ENCODE measurements at regions not wholly inside any gene's neighbourhood (a gene's known extent, or its start where the extent isn't known, plus 50 kb on each side); places are given as distances from the start of the nearest gene placed in this dataset.
"Not testable (repeated sequence)": the region's sequence is repeated elsewhere in the genome, so short reads cannot be mapped to it uniquely, and the experiment has no call there.

DNA sequence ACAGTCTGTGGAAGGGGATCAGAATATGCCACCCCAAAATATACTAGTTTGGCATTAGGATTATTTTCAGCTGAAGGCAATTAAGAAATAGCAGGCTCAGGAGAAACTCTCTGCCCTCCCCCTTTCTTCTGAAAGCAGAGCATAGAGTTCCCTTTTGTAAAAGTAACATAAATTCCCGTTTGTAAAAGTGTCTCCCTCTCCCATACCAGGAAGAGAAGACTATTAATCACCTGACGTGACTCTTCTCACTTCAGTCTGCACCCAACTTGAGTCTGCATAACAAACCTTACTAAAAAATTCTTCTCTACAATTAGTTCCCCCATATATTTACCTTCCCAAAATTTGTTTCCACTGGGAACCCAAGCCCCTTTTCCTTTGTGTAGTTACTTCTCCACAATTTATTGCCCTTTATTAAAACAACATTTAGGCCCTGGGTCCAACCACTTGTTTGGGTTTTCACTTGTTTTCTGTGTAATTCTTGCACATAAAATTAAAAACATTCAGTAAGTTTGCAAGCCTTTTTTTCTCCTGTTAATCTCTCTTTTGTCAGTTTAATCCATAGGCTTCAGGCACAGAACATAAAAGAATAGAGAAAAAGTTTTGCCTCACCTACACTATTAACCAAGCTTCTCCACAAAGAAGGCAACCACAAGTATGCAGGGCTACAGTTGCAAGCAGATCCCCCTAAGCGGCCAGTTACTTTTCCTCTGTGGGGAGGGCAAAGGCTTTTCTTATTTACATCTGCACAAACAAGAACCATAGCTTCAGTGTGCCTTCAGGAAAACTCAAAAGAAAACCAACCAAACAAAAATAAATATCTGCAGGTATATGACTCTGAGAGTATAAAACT is 73.8 kb upstream of the EPCAM start:
- DNase-seq: no peak

DNA sequence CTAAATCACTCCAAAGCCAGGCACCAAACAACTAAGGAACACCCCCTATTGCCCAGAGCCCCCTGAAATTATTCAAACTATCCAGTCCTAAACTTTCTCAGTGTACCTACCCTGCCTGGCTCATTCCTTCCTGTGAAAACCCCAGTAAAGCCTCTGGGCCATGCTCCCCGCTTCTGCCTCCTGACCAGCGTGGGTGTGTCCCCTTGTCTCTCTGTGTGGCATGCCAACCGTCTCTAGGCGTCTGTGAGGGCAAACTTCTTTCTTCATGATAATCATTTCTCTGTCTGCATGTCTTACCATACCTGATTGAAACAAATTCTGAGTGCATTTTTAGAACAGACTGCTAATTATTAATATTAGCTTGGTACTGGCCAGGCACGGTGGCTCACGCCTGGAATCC is 75.1 kb upstream of the EPCAM start:
- DNase-seq: no peak

DNA sequence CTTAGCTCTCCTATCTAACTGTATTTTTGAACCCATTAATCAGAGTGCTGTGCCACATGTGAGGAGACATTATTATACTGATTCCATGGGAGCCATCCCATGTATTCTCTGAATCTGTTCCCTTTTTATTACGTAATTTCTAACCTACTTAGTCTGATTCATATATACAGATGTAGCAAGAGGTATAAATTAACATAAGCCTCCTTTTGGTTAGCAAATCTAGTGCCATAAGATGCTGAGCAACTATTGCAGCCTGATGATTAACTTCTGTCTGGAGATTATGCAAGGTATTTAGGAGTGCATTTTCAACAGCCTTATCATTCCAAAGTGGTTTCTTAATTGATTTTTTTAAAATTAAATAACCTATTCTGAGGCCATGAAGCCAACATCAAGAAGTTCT is 80.2 kb upstream of the EPCAM start:
- DNase-seq: no peak

DNA sequence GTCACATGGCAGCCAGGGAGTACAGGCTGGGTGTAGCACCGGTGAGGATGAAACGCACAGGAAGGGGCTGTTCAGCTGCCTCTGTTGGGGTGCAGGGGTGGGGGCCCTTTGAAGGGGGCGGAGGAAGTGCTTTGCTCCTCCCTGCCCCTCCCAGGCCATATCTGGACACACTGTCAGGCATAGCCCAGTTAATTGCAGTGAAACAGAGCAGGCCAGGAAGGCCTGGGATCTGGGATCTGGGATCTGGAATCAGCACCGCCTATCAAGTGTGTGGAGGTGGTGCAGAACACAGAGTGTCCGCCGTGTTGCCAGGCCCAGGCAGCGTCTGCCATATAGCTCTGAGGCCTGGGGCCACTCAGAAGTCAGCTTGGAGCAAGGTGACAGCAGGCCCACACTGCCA is 85.5 kb upstream of the EPCAM start:
- DNase-seq: no peak

DNA sequence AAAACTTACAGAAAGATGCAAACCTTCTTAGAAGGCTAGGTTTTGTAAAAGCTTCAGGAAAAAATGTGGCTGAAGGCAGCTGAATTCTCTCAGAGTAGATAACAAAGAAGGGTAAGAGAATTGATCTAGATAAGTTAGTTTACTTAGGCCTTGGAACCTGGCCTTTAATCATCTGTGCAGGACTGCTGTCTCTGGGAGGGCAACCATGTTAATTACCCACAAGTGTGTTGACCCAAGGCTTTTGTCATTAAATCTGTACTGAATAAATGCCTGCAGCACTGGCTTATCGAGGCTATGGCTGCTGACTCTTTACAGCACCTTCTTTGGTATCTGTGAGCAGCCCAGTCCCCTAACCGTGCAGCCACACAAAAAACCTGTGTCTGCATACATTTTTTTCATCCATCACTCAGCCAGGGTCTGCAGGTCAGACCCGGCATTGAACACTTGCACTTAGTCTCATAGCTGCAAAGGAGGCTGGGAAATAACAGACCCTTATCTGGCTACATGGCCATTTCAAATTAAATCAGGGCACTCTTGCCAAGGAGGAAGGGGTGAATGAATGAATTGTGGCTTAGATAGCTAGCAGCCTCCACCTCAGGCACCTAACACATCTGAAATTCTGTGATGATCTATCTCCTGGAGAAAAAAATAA is 86.4 kb upstream of the EPCAM start:
- no peak for DNase-seq

DNA sequence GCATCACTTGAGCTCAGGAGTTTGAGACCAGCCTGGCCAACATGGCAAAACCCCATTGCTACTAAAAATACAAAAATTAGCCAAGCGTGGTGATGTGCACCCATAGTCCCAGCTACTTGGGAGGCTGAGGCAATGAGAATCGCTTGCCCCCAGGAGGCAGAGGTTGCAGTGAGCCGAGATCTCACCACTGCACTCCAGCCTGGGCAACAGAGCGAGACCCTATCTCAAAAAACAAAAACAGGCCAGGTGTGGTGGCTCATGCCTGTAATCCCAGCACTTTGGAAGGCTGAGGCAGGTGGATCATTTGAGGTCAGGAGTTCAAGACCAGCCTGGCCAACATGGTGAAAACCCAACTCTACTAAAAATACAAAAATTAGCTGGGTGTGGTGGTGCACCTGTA is 89.6 kb upstream of the EPCAM start:
- not testable (repeated sequence) for DNase-seq

DNA sequence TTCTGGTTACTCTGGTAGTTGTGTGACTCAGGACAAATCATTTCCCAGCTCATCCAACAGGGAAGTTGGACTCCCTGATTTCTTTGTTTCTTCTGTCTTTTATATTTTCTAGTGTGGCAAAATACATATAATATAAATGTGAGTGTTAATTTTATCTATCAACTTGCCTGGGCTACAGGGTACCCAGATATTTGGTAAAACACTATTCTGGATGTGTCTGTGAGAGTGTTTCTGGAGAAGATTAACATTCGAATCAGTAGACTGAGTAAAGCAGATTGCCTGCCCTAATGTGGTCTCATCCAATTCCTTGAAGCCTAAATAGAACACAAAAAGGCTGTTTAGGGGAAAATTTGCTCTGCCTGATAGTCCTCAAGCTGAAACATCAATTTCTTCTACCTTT is 91.1 kb upstream of the EPCAM start:
- DNase-seq: no peak

DNA sequence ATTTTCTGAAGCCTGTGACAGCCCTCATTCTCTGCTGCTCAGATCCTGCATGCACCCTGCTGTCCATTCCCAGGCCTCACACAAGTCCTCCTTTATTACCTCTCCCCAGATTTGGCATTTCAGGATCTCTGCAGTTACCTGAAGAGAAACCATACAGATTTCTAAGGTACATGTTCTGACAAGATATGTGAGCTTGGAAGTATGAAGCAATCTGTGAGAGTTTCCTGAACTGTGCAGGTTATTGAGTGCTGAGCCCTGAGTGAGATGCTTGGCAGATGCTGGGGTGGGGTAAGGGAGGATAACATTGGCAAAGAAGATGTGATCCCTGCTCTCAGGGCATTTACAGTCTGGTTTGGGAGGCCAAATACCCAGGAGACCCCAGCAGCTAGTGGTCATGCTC is 91.9 kb upstream of the EPCAM start:
- no peak for DNase-seq

DNA sequence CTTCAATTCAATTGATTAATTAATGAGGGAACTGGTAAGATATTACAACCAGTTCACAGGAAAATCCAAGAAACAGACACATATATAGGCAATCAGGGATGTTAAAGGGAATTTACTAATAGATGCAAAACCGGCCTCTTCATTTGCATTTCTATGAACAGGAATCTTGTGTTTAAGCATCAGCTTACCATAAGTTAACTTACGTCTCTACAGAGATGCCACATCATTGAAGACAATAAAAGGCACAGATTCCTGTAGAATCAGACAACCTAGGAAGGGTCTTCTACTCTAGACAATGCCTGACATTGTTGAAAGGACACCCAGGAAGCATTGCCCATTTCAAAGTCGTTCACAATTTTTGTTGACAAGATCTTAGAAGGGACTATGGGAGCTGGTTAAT is 93.0 kb upstream of the EPCAM start:
- DNase-seq: no peak

DNA sequence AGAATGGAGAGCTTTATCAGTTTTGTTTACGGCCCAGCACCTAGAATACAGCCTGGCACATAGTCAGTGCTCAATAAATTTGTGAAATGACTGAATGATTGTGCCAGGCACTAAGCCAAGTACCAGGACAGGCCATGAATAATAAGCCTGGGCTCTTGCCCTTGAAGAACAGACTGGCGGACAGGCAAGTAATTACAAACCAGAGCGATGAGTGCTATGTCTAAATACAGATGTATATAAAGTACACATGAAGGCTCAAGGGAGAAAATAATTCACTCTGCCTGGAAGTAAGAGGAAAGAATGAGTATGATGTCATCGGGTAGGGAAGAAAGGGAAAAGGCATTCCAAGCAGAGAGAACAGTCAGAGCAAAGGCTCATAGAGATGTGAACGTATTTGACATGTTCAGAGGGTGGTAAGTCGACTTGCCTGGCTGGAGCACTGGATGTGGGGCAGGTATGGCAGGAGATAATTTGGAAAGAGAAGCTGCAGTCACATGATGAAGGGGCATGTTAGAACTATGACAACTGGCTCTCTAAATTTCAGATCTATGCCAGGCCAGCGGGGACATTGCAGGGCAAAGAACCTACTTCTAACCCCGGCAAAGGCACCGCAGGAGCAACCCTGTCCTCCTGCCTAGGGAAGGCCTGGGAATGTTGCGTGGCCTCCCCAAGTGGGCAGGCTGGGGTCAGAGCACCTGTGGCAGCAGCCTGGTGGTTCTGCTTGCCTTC is 94.9 kb upstream of the EPCAM start:
- no peak for DNase-seq

DNA sequence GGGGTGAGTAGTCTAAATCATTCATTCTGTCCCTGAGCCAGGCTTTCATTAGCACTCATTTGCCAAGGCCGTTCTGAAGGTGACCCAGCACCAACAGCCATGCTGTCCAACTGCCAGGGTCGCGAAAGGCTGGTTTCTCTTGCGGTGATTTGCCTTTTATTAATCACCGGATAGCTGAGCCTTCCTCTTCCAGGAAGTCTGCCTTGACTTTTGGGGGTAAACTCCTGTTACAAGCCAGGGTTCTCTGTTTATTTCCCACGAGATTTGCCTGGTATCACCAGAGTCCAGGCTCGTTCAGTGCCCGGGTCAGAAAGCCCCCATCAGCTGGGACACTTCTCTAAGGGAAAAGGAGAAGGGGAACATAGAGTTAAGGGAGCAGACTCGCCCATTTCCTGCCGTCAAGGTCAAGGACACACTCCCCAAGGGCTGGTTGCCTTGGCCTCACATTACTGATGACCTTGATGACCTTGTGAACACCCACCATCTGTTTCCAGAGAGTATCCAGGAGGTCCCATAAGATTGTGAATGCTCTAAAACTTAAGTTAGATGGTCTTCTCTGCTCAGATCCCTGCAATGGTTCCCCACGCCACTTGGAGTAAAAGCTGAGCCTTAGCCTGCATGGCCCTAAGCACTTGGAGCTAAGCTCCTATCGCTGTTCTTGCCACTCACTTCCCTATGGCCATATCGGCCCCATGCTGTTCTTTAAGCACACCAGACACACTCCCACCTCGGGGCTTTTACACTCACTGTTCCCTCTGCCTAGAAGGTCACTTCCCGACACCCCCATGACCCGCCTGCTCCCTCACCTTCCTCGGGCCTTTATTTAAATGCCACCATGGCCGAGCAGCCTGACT is 96.0 kb upstream of the EPCAM start:
- DNase-seq: no peak

DNA sequence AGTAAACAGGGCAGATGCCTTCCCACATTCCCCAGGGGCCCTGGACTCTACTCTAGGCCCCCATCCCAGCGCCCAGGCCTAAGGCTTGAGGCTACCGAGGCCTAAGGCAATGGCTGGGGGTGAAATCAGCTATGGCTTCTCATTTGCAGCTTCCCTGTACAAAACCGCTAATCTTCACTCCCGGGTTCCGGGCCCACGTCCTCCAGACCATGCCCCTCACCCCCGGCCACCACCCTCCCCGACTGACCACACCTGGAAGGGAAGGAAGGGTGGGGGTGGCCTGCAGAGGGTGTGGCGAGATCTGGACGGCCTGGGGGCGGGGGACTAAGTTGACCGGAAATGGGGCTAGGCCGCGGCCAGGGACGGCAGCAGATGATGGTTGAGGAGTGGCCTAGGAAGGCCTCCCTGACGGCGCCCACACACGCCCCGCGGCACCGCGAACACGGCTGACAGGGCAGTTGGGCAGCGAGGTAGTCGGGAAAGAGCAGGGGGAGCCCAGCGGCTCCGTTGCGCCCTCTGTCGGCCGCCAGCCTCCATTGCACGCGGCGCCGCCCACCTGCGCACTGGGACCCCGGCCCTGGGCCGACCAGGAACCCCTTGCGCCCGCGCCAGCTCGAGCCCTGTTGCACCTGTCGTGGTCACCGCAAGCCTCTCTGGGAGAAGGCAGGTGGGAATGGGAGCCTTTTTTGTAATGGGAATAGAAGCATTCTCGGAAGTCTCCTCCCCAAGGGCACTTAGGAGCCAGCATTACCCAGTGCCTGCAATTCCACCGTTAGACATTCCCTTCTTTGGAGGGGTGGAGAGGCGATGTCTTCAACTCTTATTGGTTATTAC is 95.9 kb upstream of the CALM2 start:
- DNase-seq: peak; percentile 72

DNA sequence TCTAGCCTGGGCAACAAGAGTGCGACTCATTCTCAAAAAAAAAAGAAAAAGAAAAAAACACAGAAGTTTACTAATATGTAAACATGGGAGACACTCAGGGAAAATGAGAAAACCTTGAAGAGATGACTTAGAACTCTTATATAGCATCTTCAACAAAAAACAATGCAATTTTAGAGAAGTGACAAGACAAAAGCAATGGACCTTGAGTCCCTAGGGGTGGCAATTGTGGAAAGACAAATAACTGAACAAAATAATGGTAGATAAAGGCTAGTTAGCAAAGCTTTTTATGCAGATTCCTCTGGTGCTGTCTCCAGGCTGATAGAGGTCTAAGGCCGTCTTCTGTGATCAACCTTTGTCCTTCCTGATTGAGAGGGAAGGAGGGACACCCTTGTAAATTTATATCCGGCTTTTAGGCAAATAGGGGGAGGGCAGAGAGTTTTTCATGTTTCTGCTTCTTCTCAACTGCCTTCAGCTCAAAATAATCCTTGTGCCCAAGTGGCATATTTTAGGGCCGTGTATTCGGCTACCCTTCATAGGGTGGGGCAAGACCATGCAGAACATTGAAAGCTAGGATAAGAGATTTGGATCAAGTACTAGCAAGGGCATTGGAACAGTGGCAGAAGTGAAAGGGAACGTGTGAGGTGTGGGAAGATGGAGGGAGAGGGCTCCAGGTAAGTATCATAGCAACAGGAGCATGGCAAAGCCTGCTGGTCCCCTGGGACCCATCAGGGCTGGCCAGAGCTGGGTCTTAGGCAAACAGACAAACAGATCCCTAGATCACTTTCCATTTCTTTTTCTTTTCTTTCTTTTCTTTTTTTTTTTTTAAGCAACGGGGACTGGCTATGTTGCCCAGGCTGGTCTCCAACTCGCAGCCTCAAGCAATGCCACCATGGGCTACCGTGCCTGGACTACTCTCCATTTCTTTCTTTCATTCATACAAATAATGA is 95.0 kb upstream of the CALM2 start:
- no peak for DNase-seq

DNA sequence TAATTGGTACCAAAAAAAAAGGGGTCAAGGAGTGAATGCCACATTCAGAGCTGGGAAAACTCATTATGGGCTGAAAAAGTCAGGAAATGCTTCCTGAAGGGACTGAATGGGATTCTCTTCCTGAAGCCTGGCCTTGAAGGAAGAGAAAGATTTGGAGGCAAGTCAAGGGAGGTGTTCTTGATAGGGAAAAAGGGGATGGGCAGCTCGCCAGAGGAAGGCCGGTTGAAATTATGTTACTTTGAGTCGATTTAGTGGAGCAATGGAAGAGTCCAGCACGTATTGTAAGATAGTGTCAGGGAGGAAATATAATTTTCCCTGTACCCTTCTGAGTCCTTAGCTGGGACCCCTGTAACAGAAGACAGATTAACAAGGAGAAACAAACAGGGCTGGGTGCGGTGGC is 94.1 kb upstream of the CALM2 start:
- DNase-seq: no peak

DNA sequence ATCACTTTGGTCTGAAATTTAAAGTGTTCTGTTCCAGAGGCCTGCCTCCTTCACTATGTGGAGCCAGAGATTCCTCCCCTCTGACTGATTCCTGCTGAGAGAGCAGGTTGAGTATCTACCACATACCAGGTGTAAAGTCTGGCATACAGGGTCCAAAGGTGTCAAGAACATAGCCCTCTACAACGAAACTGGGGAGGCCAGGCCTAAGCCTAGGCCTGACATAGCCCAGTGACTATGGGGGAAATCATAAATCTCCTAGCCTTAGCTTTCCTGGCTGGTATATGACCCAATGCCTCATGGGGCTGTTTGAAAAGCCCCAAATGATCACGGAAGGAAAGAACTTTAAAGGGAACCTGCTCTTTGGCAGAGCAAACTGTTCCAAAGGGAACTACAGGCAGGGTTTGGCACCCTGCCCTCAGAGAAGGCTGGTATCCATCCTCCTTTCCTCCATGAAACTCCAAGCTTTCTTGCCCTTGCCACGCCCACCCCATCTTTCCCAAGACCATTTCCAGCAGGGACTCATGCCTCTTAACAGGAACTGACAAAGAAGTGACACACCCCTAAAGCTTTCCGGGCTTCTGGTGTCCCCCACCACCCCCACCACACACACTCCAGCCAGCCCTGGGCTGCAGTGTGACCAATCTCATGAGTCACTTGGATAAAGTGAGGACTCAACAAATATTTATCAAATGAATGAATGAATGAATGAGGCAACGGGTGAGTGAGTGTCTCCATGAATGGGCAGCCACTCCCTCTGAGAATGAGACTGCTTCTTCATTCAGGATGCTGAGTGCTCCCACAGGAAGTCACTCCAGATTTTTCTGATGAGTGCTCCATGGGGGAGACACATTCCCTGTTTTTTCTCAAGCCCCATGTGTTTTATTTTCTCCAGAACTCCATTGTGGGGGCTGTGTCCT is 93.3 kb upstream of the CALM2 start:
- DNase-seq: no peak

DNA sequence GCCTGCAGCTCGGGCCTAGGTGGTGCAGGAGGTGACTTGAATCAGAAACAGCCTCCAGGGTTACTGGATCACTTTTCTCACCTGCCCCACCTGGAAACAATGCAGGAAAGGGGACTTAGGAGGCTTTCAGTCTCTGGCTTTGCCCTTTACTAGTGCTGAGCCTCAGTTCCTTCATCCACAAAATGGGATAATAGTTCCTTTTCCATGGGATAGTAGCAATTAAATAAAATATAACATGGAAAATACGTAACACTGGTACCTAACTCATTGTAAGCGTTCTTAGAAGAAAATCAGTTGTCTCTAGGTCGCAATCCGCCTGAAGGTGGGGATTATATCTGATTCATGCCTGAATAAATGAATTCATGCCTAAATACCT is 91.4 kb upstream of the CALM2 start:
- DNase-seq: no peak

DNA sequence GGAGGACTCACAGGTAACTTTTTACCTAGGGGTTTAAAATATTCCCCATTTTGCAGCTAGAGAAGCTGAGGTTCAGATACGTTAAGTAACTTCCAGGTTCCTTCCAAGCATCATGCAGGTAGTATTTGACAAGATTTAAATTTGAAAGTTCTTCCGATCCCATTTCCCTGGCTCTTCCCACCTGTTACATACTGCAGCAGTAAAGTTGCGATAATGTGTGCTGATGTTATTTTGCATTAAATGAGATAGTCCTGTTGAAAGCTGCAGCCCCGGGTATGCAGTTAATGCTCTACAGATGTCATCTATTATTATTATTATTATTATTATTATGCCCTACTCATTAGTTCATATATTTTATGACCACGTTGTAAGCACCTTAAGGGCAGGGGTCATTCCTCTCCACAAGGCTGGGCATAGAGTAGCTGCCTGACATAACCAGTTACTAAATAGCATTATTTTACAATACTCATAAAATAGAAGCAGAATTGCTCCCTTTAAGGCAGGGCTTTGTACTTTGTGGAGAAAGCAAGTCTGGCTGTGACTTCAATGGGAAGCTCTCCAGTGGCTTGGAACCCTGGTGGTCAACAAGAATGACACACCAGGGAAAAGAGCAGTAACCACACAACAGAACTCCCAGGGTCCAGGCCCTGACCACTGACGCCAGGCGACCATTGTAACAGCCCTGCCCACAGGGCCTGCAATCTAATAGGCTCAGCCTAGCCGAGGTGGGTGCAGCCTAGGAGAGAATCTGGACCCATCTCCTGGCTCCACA is 90.8 kb upstream of the CALM2 start:
- no peak for DNase-seq

DNA sequence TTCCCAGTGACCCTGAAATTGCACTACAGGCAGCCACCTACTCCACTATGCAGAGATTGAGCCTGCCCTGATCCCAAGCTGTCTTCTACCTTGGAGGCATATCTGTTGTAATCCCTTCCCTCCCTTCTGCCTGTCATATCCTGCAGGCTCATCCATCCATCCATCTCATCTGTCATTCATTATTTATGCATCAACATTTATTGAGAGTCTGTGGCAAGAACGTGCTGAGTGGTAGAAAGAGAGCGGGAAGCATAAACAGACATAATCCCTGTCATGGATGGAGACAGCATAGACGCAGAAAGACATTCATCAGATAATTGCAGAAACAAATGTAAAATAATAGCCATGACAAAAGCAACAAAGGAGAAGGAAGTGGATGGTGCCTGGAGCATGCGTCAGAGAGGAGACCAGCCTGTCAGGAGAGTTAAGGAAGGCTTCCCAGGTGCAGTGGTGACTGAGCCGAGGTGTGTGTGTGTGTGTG is 89.5 kb upstream of the CALM2 start:
- DNase-seq: no peak

DNA sequence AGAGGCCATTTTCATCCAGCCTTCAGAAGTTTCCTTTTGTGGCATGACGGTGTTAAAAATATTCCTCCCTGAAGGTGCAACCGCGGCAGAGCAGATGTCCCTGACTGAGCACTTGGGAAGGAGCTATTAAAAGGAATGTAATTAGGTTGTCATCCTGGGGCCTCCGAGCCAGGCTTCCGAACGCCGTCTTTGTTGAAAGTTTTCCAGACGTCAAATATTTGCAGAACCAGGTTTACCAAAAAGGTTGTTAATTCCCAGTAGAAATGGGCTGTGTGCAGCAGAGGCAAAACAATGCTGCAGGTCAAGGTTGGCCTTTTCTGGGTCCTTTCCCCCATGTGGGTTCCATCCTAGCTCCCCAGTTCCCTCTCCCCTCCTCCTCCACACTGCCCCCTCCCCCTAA is 88.8 kb upstream of the CALM2 start:
- no peak for DNase-seq
